NCI-H2171 treated with DMSO at 0.1 percent for 48 hours (cell line): ENCODE measurements at regions not wholly inside any gene's neighbourhood (a gene's known extent, or its start where the extent isn't known, plus 50 kb on each side); places are given as distances from the start of the nearest gene placed in this dataset.

Source experiments
- DNase-seq: peaks from one replicate; lab custom pipeline; 2025; lab: John Stamatoyannopoulos, UW

DNA sequence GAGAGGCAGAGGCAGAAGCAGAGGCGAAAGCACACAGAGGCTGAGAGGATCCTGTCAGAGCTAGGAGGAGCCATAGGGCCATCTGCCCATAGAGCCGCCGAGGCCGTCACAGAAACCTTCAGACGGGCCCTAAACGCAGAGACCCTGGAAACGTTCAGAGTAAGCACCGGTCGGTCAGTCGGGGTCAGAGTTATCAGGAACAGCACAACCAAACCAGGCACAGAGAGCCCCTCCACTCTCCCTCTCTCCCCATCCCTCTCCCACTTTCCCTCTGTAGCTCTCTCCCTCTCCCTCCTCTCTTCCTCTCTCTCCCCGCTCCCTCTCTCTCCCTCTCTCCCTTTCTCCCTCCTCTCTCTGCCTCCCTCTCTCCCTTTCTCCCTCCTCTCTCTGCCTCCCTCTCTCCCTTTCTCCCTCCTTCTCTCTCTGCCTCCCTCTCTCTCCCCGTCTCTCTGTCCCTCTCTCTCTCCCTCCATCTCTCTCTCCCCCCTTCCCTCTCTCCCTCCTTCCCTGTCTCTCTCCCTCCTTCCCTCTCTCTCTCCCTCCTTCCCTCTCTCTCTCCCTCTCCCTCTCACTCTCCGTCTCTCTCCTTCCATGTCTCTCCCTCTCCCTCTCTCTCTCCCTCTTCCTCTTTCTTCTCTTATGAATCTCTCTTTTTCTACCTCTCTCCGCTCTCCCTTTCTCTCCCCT, 138.9 kb downstream of the C16orf95 start:
- DNase-seq: no peak

DNA sequence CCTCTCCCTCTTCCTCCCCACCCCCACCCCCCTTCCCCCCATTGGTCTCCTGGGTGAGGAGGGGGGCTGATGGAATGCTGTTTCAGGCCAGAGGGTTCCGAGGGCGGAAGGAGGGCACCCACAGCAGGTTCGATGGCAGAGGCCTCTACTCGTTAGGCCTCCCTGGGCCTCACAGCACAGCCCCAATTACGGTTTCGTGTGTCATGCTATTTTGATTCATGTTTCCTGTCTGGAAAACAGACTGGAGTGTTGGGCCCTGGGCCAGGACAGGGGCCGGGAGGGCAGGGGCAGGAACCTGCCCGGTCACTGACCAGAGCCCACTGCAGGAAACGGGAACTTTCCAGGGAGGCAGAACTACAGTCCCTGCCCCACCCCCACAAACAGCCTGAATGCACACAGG, 138.2 kb downstream of the C16orf95 start:
- no peak for DNase-seq

DNA sequence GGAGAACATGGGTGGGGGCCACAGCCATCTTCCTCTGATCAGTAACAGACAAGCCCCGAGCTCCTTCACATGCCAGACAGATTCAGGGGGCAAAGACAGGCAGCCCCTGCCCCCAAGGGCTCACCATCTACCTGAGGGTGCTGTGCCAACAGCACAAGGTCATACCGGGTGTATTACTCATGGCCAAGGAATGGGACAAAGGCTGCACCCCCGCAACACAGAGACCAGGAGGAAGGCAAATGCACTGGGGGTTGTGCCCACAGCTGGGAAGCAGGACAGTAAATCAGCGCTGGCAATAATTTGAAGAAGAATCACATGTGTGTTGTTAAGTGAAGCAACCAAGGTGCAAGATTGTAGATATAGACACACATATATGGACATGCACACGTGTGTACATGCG, 137.1 kb downstream of the C16orf95 start:
- no peak for DNase-seq

DNA sequence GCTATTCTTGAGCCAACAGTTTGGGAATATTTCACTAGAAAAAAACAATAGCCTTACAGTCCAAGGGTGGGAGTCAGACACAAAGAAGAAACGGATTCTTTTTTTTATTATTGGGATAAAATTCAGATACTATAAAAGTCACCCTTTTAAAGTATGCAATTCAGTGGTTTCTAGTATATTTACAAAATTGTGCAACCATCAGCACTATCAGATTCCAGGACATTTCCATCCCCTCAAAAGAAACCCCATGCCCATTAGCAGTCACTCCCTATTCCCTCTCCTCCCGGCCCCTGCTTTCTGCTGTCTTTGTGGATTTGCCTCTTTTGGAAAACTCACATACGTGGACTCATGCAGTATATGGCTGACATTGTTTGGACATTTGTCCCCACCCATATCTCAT, 134.4 kb downstream of the C16orf95 start:
- DNase-seq: no peak

DNA sequence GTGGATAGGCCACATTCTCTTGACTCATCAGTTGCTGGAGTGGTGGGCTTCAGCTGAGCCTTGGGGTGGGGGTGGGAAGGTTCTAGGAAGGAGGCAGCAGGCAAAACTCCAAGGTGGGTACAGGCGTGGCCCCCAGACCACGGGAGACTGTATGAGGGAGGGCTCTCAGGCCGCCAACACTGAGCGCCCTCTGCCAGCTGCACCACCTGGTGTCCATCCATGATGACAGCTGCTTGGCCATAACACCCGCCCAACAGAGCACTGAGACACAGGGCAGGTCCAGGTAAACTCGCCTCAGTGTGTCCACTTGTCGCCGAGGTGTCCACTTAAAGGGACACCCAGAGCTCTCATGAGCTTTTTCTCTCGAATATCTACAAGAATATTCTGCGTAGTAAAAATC, 133.5 kb downstream of the C16orf95 start:
- no peak for DNase-seq

DNA sequence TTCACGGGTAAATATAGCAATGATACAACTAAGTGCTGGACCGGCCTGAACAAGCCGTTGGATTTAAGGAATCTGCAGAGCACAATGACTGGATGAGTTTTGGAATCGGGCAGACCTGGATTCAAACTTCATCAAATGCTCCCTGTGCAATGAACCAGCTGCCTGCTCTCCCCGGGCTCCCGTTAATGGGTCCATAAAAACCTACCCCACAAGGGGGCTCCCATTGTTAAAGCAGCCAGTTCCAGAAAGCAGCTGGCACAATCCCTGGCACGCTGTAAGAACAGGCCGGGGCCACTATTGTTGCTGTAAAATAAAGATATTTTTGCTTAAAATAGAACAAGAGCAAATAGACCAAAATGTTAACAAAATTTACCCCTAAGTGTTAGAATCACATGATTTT, 131.9 kb downstream of the C16orf95 start:
- DNase-seq: peak; percentile 10

DNA sequence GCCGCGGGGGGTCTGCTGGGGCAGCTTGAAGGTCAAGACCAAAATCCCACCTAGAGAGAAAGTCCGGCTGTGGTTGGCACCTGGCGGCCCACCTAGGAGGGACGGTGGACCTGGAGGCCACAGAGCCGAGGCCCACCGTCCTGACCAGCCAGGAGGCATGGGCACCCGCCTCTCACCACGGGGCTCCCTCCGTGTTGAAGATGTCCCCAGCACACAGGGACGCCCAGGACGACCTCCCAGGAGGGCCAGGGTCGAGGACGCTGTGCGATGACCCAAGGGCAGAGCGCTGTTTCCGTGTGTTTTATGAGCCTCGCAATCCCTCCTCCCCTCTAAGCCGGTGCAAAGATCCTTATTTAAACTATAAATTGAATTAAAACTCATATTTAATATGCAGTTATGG, 131.2 kb downstream of the C16orf95 start:
- no peak for DNase-seq

DNA sequence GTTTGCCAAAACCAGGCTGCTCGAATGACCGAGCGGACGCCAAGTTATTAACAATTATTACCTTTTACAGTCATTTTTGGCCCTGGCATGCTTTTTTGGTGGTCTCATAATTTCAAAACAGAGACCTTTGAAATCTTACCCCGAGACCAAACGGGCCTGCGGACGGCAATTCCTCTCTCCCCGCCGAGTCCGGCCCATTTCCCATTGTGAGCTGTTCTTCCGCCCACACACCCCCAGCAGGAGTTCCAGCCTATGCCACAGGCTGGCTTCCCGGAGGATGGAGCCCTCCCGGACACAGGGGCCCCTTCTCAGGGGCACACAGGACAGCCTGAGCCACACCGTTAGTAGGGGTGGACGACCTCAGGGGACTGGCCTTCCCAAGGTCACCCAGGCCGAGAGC, 130.7 kb downstream of the C16orf95 start:
- no peak for DNase-seq

DNA sequence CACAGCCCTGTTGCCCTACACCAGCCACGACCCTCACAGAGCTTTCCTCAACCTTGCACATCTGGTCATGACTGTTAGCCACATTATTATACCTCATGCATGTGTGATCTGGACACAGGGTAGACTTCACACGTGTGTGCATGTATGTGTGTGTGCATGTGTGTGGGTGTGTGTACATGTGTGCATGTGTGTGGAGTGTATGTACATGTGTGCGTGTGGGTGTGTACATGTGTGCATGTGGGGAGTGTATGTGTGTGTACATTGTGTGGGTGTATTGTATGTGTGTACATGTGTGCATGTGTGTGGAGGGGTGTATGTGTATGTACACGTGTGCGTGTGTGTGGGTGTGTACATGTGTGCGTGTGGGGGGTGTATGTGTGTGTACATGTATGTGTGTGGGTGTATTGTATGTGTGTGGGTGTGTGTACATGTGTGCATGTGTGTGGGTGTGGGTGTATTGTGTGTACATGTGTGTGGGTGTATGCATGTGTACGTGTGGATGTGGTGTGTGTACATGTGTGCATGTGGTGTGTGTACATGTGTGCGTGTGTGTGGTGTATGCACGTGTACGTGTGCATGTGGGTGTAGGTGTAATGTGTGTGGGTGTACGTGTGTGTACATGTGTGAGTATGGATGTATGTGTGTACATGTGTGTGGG, 130.2 kb downstream of the C16orf95 start:
- no peak for DNase-seq

DNA sequence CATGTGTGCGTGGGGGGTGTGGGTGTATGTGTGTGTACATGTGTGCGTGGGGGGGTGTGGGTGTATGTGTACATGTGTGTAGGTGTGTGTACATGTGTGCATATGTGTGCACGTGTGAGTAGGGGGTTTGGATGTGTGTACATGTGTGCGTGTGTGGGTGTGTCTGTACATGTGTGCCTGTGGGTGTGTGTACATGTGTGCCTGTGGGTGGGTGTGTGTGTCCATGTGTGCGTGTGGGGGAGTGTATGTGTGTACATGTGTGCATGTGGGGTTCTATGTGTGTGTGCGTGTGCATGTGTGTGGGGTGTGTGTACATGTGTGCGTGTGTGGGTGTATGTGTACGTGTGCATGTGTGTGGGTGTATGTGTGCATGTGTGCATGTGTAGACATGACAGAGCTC, 129.1 kb downstream of the C16orf95 start:
- no peak for DNase-seq

DNA sequence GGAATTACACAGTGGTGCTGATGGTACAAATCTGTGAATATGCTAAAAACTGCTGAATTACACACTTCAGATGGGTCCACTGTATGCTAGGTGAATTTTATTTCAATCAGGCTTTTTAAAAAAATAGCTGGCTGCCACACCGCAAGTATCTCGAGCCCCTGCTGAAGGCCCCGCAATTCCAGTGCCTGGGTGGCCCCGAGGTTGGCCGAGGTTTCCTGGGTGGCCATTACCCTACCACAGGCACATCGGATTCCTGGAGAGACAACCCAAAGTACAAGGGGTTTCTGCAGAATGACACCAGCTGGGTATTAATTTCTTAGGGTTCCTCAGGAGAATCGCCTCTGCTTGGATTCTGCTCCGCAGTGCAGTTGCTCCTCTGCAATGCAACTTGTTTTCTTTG, 127.8 kb downstream of the C16orf95 start:
- DNase-seq: no peak

DNA sequence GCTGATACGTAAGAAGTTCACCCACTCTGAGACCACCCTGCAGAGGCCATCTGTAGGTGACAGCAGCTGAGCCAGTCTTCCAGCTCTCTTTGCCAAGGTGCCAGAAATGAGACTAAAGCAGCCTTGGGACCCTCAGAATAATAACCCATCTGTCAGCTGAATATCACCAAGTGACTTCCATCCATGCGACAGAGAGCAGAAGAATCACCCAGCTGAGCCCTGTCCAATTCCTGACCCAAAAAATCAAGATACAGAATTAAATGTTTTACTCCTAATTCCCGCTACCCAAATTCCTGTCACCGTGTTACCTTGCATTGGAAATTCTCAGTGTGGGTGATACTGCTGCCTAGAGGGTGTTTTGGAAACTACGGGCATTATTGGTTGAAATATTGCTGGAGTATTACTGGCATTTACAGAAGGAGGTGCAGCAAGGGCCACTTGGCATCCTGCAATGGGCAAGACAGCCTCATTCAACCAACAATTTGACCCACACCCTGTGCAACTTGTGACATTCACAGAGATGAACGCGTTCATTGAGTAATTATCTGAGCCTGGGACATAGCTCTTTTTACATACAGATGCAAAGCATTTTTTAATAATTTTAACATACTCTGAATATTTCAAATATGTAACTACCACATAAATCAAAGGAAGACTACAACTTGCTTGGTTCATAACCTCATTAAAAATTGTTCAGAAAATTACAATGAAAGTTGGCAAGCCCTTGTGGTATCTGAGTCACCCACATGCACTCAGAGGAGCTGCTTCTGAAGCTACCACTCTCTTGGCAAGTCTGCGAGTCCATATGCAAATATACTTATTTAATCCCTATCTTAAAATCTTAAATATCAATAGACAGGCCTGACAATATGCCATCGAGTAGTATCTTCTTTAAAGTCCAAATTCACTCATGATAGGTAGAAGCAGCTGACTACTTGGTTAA, 126.6 kb downstream of the C16orf95 start:
- DNase-seq: no peak

DNA sequence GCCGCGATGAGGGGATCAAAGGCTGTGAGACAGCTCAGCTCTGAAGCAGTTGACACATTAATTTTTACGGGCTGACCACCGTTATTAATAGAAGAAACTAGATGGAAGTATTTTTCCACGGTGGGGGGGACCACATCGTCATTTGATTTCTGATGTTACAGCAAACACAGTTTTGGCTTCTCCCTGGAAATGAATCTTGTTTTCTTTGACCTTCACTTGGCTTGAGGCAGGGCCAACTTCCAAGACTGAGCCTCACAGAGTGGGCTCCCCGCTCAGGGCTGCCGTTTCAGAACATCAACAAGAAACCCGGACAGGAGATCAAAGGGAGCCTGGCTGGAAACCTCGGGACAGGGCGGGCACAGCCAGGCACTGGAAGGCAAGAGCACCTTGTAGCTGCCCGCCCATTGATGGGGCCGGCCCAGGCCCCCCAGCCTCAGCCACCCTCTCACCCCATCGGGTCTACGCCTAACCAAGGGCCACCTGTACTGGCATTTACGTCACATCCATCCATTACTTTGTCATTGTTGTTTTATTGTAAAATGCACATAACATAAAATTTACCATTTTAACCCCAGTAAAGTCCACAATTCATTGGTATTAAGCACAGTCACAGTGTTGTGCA, 124.6 kb downstream of the C16orf95 start:
- no peak for DNase-seq

DNA sequence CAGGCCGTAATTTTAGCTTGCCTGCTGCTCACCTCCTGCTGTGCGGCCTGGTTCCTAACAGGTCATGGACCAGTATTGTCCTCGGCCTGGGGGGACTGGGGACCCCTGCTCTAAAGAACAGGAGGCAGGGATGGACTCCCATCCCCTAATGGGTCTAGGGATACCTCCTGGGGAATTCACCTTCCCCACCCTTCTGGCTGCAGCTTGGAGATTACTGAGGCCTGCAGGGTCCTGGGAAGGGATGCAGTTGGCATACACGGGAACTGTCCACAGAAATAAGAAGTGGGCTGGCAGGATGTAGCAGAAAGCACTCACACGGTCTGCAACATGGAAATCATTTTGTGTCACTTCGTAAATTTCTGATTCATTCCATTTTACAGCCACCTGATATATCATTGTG, 123.0 kb downstream of the C16orf95 start:
- no peak for DNase-seq

DNA sequence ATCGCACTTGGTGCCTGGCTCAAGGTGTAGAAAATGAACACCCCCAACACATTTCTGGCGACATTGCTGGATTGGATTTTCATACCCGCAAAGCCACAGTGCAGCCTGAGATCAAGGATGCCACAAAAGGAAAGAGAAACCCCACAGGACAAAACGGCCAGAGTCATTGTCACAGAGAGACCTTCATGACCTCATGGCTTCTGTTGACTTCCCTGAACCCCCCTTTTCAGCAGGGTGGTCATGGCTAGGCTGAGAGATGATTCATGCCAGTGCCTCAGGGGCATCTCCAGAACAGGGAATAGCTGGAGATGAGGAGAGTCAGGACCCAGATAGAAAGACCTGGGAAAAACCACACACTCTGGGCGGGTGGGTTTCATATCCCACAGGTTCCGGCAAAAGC, 122.0 kb downstream of the C16orf95 start:
- DNase-seq: no peak

DNA sequence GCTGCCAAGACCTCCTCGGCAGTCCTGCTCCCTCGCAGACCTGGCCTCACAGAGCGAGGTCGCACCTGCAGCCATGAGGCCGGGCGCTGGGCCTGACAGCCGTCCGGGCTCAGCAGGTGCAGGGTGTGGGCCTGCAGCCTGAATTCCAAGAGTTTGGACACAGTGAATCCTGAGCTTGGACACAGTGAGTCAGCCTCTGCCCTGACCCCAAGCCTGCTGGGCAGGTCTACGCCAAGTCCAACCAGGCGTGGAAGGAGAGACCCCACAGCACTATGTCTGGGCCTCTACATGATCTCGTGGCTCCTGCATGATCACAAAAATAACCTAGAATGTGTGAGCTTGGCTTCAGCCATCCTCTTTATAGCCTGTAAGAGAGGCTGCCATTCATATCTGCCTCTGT, 121.0 kb downstream of the C16orf95 start:
- DNase-seq: no peak

DNA sequence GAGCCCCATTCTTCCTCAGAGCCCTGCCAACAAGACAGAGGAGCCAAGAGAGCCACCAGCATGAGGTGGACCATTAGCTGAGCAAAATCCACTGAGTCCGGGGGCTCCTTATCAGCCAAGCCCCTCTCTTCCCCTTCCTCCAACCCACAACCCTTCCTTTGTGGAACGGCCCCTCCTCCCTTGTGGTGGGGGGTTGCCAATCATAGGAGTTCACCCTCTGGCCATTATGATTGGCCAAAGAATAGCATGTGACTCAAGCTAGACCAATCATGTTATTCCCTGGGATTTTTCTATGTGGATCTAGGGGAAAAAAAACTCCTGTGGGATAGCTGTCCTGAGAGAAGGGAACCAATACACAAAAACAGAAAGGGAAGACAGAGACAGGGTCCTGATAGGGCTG, 120.5 kb downstream of the C16orf95 start:
- no peak for DNase-seq

DNA sequence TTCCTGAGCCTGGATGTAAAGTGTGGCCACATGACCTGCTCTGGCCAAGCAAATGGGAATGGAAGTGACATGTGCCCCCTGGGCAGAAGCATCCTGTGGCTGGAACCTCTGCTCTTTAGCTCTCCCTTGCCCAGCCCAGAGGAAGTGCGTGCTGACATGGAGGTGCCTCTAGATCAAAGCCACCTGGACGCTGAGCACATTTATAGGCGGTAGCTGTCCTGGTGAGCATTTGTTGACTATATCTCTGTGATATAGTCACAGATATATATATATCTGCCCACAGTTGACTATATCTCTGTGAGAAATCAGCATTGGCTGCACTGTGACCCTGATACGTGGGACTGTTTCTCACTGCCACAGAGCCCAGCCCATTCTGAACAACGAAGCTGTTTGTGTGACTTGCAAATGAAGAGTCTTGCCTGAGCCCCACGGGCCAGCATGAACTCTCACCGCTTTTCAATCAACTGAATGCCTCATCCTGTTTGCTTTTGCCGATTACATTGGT, 118.8 kb downstream of the C16orf95 start:
- no peak for DNase-seq

DNA sequence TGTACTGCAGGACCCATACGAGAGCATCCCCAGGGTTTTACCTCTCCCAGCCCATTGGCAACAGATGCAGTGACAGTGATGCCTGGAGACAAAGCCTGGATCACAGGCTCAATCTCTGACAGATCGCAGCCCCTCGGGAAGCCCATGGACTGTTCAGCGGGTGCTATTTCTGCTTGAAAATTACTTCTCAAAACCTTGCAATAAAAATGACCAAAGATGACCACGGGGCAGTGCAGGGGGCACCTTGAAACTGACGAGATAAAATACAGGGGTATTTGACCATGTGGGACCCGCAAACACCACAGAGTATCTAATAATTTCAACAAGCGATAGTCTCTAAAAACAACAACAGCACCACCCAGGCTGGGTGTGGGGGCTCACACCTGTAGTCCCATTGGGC, 118.3 kb downstream of the C16orf95 start:
- DNase-seq: no peak

DNA sequence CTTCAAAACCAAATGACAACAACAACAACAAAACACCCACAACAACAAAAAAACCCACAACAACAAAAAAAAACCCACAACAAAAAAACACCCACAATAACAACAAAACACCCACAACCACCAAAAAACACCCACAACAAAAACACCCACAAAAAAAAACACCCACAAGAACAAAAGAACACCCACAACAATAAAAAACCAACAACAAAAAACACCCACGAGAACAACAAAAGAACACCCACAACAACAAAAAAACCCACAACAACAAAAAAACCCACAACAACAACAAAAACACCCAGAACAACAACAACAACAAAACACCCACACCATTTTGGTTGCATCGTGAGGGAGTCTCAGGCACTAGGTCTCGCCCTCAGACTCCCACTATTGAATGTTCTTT, 117.8 kb downstream of the C16orf95 start:
- DNase-seq: no peak

DNA sequence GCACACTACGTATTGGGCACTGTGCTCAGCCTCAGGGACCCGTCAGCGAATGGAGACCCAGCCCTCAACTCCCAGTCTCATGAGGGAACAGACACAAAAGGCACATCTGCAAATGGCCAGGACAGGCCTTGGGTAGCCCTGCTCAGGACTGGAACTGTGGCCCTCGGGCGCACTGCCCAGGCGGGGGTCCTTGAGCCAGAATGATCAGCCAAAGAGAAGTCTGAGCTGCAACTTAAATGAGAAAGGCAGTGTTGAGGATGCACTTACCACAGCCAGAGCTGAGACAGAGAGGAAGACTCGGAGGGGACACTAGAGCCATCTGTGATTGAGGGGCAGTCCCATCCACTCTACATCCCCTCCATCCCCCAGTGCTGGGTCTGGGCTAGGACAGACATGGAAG, 117.3 kb downstream of the C16orf95 start:
- no peak for DNase-seq

DNA sequence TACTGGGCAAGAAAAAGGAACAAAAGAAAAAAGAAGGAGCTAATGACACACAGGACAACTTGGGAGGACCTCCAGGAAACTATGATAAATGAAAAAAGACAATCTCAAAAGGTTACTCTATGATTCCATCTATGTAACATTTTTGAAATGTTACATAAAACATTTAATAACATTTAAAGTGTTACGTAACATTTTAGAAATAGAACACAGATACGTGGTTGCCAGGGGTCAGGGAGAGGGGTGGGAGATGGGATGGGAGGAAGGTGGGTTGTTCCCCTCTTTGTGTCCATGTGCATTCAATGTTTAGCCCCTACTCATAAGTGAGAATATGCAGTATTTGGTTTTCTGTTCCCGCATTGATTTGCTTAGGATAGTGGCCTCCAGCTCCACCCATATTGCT, 116.6 kb downstream of the C16orf95 start:
- DNase-seq: no peak
